ENCODE measurements at regions not wholly inside any gene's neighbourhood (a gene's known extent, or its start where the extent isn't known, plus 50 kb on each side); places are given as distances from the start of the nearest gene placed in this dataset.

DNA sequence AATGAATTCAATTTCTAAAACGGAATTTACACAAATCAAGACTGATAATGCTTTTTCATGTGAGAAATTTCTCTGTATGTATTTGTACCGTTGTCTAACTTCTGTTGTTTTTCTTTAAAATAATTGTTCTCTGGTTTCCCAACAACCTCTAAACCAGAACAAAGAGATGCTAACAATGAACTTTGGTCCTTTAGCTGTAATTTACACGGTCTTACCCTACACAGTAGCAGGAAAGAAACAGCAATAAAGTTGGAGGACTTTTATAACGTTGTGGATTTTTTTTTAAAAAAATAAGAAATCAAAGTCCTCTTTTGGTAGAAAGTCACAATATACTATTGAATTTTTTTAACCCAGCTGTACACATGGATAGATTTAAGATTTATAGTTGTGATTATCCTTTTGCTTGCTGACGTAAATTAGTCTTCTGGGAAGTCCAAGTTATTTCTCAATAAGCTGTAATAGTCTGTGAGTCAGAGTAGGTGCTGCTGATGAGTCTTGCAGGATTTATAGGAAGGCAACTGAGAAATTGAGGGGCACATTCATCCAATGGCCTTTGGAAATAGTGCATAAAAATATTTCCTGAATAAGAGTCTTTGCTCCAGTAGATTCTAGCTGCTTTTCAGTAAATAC is 76.8 kb upstream of the PCSK1 start:
- no peak overlapping the region for H3K27ac ChIP-seq

DNA sequence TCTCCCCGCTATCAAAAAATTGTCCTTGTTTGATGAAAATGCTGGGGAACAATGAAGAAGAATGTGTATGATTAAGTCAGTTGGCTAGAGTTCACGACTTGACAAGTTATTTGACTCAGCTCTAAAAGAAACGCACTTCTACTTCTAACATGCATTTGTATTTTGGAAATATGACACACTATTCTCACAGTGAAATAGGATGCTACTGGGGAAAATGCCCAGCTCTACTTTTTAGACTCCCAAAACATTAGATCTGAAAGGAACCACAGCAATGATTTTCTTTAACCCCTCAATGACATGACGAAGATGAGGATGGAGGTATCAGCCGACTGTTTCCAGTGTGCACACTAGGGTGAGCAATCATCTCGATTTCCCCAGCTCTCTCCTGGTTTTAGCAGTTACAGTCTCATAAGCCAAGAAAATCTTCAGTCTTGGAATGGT is 83.6 kb upstream of the PCSK1 start:
- Histone ChIP-seq H3K4me1 (replicated peaks) (no peaks in the 10 kb centered on the region), H3K4me3 (no peak overlapping the region), H3K9me3 (replicated peaks) (no peaks in the 10 kb centered on the region), H3K27me3 (replicated peaks) (0 out of 2 replicates have a peak, but pooled peaks cover 5% of the 10 kb centered on the region), H3K36me3 (no peaks in the 10 kb centered on the region), H3K27ac (no peak overlapping the region)
- DNase-seq (ENCODE audit: low read depth in 1 of 2, low spot score in 2 of 2), result no peak

More for the DNA sequence above, 76.8 kb upstream of the PCSK1 start:
- Histone ChIP-seq H3K9me3 (replicated peaks) (no peaks in the 10 kb centered on the region), H3K4me3 (no peak overlapping the region), H3K36me3 (no peaks in the 10 kb centered on the region), H3K27me3 (replicated peaks) (0 out of 2 replicates have a peak, but pooled peaks cover 5% of the 10 kb centered on the region), H3K4me1 (replicated peaks) (no peaks in the 10 kb centered on the region)
- peak in 1 of 2 experiments; percentile 4 for DNase-seq (ENCODE audit: low read depth in 1 of 2, low spot score in 2 of 2)

DNA sequence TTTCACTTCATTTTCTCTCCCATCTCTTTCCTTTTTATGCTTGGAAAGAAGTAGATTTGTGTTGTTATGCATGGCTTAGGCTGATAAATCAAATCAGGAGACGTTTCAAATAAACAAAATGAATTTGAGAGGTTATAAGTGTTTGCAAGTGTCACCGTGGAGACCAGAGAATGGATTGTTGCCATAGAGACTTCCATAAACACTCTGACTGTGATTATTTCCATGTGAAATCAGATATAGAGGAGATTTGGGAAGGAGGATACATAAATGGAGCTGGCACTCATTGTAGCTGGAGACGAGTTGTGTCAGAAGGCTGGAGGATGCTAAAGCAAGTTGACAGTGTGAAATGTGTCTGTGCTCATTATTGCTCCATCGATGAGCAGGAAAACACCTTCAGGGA is 84.2 kb upstream of the PCSK1 start:
- H3K9me3 ChIP-seq (replicated peaks), result no peaks in the 10 kb centered on the region
- H3K36me3 ChIP-seq, result no peaks in the 10 kb centered on the region
- H3K27ac ChIP-seq, result no peak overlapping the region
- no peak for DNase-seq (ENCODE audit: low read depth in 1 of 2, low spot score in 2 of 2)
- 0 out of 2 replicates have a peak, but pooled peaks cover 5% of the 10 kb centered on the region for H3K27me3 ChIP-seq (replicated peaks)
- H3K4me3 ChIP-seq, result no peak overlapping the region
- no peaks in the 10 kb centered on the region for H3K4me1 ChIP-seq (replicated peaks)

DNA sequence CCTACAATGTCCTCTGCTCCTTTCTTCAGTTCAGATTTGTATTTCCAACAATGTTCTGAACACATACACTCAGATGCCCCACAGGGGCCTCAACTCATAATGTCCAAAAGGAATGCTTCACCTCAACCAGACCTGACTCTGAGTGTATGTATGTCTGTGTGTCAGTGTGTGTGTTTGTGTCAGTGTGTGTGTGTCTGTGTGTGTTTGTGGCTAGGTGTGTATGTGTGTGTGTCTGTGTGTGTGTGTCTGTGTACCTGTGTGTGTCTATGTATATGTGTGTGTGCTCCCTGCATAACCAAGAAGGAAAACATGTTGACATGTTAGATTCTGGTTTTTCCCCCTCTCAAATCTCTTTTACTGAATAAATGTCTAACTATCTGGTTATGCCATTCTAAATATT is 87.3 kb upstream of the PCSK1 start:
- no peak overlapping the region for H3K27ac ChIP-seq
- no peaks in the 10 kb centered on the region for H3K4me1 ChIP-seq (replicated peaks)
- no peak overlapping the region for H3K4me3 ChIP-seq
- H3K9me3 ChIP-seq (replicated peaks), result no peaks in the 10 kb centered on the region
- DNase-seq (ENCODE audit: low read depth in 1 of 2, low spot score in 2 of 2), result no peak
- no peaks in the 10 kb centered on the region for H3K27me3 ChIP-seq (replicated peaks)
- H3K36me3 ChIP-seq, result no peaks in the 10 kb centered on the region

DNA sequence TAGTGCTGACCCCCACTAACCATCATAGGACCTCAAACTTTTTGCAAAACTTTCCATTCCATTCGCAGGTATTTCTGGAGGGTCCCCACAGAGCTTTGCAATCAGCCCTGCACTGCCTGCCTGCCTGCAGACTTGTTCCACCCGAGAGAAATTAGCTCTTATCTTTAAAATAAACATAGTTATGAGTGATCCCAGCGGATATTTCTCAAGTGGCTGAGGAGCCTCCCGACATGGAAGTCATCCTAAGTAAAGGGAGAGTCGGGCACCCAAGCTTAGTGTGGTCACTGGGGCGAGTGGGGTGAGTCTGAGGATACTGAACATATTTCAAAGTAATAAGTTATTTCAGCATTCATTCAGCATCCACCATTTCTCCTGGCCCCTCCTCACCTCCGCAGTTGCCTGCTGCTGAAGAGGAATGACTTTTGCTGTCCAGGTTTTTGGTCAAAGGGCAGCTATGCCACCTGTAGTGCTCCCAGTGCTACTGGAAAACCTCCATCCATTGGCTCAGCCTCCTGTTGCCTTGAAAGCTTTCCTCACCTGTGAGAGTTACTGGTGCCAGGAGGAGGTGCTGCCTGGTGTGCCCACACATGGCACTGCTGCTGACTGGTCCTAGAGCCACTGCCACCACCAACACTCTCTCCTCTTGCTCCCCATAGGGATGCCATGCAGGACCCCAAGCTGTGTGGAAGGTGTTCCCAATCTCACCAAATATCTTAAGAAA is 89.7 kb upstream of the PCSK1 start:
- Histone ChIP-seq H3K36me3 (no peaks in the 10 kb centered on the region), H3K4me1 (replicated peaks) (no peaks in the 10 kb centered on the region), H3K27me3 (replicated peaks) (no peaks in the 10 kb centered on the region), H3K9me3 (replicated peaks) (no peaks in the 10 kb centered on the region), H3K27ac (no peak overlapping the region), H3K4me3 (no peak overlapping the region)
- DNase-seq (ENCODE audit: low read depth in 1 of 2, low spot score in 2 of 2), result no peak

GRCh38 chr5:96527768-96528661 is 95.0 kb upstream of the PCSK1 start:
- no peaks in the 10 kb centered on the region for H3K9me3 ChIP-seq (replicated peaks)
- no peaks in the 10 kb centered on the region for H3K27me3 ChIP-seq (replicated peaks)
- no peak for DNase-seq (ENCODE audit: low read depth in 1 of 2, low spot score in 2 of 2)

GRCh38 chr5:96528826-96529474 is 95.9 kb upstream of the PCSK1 start:
- Histone ChIP-seq H3K4me3 (no peak overlapping the region), H3K36me3 (no peaks in the 10 kb centered on the region), H3K9me3 (replicated peaks) (no peaks in the 10 kb centered on the region), H3K27me3 (replicated peaks) (no peaks in the 10 kb centered on the region), H3K4me1 (replicated peaks) (no peaks in the 10 kb centered on the region), H3K27ac (no peak overlapping the region)
- no peak for DNase-seq (ENCODE audit: low read depth in 1 of 2, low spot score in 2 of 2)

More at GRCh38 chr5:96527768-96528661, 95.0 kb upstream of the PCSK1 start:
- Histone ChIP-seq H3K27ac (no peak overlapping the region), H3K4me3 (no peak overlapping the region), H3K36me3 (no peaks in the 10 kb centered on the region), H3K4me1 (replicated peaks) (no peaks in the 10 kb centered on the region)

DNA sequence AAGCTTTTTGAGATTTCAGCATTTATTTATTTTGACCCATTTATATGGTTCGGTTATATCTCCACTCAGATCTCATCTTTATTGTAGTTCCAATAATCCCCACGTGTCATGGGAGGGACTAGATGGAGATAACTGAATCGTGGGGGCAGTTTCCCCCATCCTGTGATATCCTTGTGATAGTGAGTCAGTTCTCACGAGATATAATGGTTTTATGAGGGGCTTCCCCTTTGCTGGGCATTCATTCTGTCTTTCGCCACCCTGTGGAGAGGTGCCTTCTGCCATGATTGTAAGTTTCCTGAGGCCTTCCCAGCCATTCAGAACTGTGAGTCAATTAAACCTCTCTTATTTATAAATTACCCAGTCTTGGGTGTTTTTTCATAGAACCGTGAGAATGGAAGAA is 96.5 kb upstream of the PCSK1 start:
- DNase-seq (ENCODE audit: low read depth in 1 of 2, low spot score in 2 of 2), result no peak
- Histone ChIP-seq H3K4me1 (replicated peaks) (no peaks in the 10 kb centered on the region), H3K27ac (no peak overlapping the region), H3K36me3 (no peaks in the 10 kb centered on the region), H3K27me3 (replicated peaks) (no peaks in the 10 kb centered on the region), H3K9me3 (replicated peaks) (no peaks in the 10 kb centered on the region), H3K4me3 (no peak overlapping the region)

GRCh38 chr5:96530901-96531300 is 97.9 kb upstream of the PCSK1 start:
- no peaks in the 10 kb centered on the region for H3K36me3 ChIP-seq
- no peaks in the 10 kb centered on the region for H3K27me3 ChIP-seq (replicated peaks)
- no peaks in the 10 kb centered on the region for H3K9me3 ChIP-seq (replicated peaks)
- no peak overlapping the region for H3K27ac ChIP-seq
- H3K4me1 ChIP-seq (replicated peaks), result no peaks in the 10 kb centered on the region
- H3K4me3 ChIP-seq, result no peak overlapping the region
- no peak for DNase-seq (ENCODE audit: low read depth in 1 of 2, low spot score in 2 of 2)

- no peak for DNase-seq (ENCODE audit: low read depth in 1 of 2, low spot score in 2 of 2)
- H3K36me3 ChIP-seq, result no peaks in the 10 kb centered on the region
- H3K4me3 ChIP-seq, result no peak overlapping the region
- no peaks in the 10 kb centered on the region for H3K9me3 ChIP-seq (replicated peaks)
- H3K27ac ChIP-seq, result no peak overlapping the region
- H3K4me1 ChIP-seq (replicated peaks), result peaks cover 9% of the 10 kb centered on the region
- no peaks in the 10 kb centered on the region for H3K27me3 ChIP-seq (replicated peaks)
Observed at GRCh38 chr5:96533371-96533770, 100.3 kb upstream of the PCSK1 start.

DNA sequence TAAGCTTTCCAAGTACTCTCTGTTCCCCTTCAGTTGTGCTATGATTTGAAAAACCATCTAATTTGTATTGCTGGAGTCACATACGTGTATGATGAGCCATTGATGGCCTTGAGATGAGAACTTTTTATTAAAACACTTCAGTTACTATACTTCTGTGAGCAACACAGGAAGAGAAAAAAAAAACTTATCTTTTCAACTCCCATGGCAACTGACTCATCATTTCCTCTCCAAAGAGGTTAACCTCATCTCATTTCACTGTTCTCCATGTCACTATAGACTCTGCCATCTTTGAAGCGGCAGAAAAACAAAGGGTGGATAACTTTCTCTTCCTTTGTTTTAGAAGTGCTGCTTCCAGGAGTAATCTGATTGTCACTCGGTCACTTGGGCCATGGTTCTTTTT is 104.3 kb upstream of the PCSK1 start:
- Histone ChIP-seq H3K36me3 (no peaks in the 10 kb centered on the region), H3K27ac (peak overlapping the region; percentile 24; the same call in 1 of the 2 replicates), H3K4me1 (replicated peaks) (peaks cover 9% of the 10 kb centered on the region), H3K9me3 (replicated peaks) (no peaks in the 10 kb centered on the region), H3K27me3 (replicated peaks) (no peaks in the 10 kb centered on the region), H3K4me3 (no peak overlapping the region)
- DNase-seq (ENCODE audit: low read depth in 1 of 2, low spot score in 2 of 2), result peak in 1 of 2 experiments; percentile 12

DNA sequence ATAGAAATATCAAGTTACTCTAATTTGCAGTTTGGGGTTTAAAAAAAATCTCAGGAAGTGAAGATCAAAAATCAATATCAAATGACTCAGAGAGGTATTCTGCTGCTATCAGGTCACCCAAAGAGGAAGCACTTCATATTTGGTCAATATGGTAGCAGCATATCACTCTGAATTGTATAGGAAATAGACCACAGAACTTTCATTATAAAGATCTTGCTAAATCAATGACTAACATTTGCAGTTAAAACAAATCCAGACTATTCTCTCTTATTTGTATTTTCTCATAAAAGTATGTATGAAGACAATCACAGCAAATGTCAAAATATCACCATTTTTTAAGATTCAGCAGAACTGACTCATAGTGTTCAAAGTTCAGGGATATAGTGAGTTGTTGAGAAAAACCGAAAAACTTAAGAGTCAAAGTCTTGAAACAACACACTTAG is 105.8 kb upstream of the PCSK1 start:
- Histone ChIP-seq H3K4me1 (replicated peaks) (peaks cover 9% of the 10 kb centered on the region), H3K4me3 (no peak overlapping the region), H3K36me3 (no peaks in the 10 kb centered on the region), H3K27me3 (replicated peaks) (no peaks in the 10 kb centered on the region), H3K27ac (no peak overlapping the region), H3K9me3 (replicated peaks) (no peaks in the 10 kb centered on the region)
- DNase-seq (ENCODE audit: low read depth in 1 of 2, low spot score in 2 of 2), result no peak

- Histone ChIP-seq H3K36me3 (no peaks in the 10 kb centered on the region), H3K27ac (no peak overlapping the region), H3K4me3 (no peak overlapping the region), H3K9me3 (replicated peaks) (no peaks in the 10 kb centered on the region), H3K4me1 (replicated peaks) (no peaks in the 10 kb centered on the region), H3K27me3 (replicated peaks) (no peaks in the 10 kb centered on the region)
- DNase-seq (ENCODE audit: low read depth in 1 of 2, low spot score in 2 of 2), result no peak
Observed at GRCh38 chr5:96546120-96546519, 113.1 kb upstream of the PCSK1 start.

Measured in SJSA1 (cell line).